OCI-LY3 (cell line): ENCODE measurements at regions not wholly inside any gene's neighbourhood (a gene's known extent, or its start where the extent isn't known, plus 50 kb on each side); places are given as distances from the start of the nearest gene placed in this dataset.

Experiments
- CTCF ChIP-seq: fragments of 200-600, 300-600 bp; sonication (generic); IDR thresholded peaks from 2 replicates; pipeline ENCODE4 v1.5.1; 2014; ENCODE audit warnings: antibody characterized with exemption, low read length, low read depth
- EZH2phosphoT487 ChIP-seq: fragments of 200-600 bp; shearing (Covaris generic); IDR thresholded peaks from 2 replicates; pipeline ENCODE4 v1.6.1; 2018; ENCODE audit warnings: antibody characterized with exemption, mixed run types, low read depth

- TF ChIP-seq CTCF: no peak
- no peak for TF ChIP-seq EZH2phosphoT487
These were observed 81.7 kb upstream of the FAM20C start for GRCh38 chr7:110557-111232.
